Sigmoid colon (tissue), 4 donors: ENCODE measurements at regions not wholly inside any gene's neighbourhood (a gene's known extent, or its start where the extent isn't known, plus 50 kb on each side); places are given as distances from the start of the nearest gene placed in this dataset.
"Not testable (repeated sequence)": the region's sequence is repeated elsewhere in the genome, so short reads cannot be mapped to it uniquely, and the experiment has no call there.

Source experiments
- CTCF ChIP-seq, 4 experiments: fragments of 450-650 bp in 3 of 4; fragments of 200-600 bp in 1 of 4; IDR thresholded peaks; one replicate each; pipeline ENCODE4 v1.5.1; 2016 to 2019; ENCODE audit warnings: antibody characterized with exemption in 4 of 4, mild to moderate bottlenecking in 3 of 4, moderate library complexity in 2 of 4
- EP300 ChIP-seq, 4 donors: sonication (generic); formaldehyde crosslinking; IDR thresholded peaks; one replicate each; pipeline ENCODE4 v1.6.1; 2017; ENCODE audit warnings: antibody characterized with exemption in 4 of 4
- POLR2A ChIP-seq, 2 donors: fragments of 450-650 bp; IDR thresholded peaks; one replicate each; pipeline ENCODE4 v1.6.1; 2016; ENCODE audit warnings: antibody characterized with exemption in 2 of 2, mild to moderate bottlenecking in 2 of 2, moderate library complexity in 2 of 2

- TF ChIP-seq POLR2A, CTCF, EP300 (IDR thresholded peaks at IDR 0.05): not testable (repeated sequence)
These were observed 101.8 kb upstream of the ALG10 start for GRCh38 chr12:33920460-33920859.
